GM12874 (cell line): ENCODE measurements at regions not wholly inside any gene's neighbourhood (a gene's known extent, or its start where the extent isn't known, plus 50 kb on each side); places are given as distances from the start of the nearest gene placed in this dataset.

ENCODE experiments used
- TF ChIP-seq, protein P1 (sequence below): IDR thresholded peaks from 2 replicates; pipeline ENCODE4 v1.5.1; 2011; ENCODE audit warnings: low read depth, mild to moderate bottlenecking, control low read depth, low read length, moderate library complexity; ENCODE audit not compliant: insufficient read depth

DNA sequence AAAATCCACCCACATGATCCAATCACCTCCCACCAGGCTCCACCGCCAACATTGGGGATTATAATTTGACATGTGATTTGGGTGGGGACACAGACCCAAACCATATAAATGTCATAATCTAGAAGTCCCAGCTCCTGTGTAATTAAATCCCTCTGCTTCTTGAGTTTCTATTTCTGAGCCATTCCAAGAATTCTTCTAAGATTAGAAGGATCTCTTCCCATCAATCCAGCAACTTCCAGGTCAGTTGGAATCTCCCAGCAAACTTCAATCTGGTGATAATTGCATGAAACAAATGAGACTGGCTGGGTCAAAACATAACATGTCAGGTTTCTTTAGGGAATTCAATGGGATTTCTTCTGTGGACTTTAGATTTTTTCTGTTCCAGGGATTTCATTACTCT, 127.8 kb upstream of the CDH5 start:
- TF ChIP-seq, protein P1, sequence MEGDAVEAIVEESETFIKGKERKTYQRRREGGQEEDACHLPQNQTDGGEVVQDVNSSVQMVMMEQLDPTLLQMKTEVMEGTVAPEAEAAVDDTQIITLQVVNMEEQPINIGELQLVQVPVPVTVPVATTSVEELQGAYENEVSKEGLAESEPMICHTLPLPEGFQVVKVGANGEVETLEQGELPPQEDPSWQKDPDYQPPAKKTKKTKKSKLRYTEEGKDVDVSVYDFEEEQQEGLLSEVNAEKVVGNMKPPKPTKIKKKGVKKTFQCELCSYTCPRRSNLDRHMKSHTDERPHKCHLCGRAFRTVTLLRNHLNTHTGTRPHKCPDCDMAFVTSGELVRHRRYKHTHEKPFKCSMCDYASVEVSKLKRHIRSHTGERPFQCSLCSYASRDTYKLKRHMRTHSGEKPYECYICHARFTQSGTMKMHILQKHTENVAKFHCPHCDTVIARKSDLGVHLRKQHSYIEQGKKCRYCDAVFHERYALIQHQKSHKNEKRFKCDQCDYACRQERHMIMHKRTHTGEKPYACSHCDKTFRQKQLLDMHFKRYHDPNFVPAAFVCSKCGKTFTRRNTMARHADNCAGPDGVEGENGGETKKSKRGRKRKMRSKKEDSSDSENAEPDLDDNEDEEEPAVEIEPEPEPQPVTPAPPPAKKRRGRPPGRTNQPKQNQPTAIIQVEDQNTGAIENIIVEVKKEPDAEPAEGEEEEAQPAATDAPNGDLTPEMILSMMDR = no peak

GRCh38 chr16:66236301-66236700, 130.2 kb upstream of the CDH5 start:
- TF ChIP-seq, protein P1 = no peak

GRCh38 chr16:66231452-66232160, 134.9 kb upstream of the CDH5 start:
- TF ChIP-seq, protein P1 = no peak

DNA sequence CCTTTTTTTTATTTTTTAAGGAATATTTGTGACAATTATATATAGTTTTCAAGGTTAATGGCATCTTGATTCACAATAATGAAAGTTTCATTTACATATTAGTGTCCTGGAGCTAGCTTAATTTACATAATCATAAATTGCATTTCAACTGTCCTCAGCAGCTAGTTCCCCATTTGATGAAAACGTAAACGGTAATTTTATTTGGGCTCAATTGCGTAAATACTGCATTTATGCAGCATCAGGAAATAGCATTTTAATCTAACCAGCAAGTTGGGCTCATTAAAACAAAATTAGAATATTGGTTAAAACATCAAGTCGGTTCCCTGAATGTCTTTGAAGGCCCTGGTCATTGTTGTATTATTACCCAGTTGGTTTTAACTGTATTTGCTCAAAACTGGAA, 136.8 kb upstream of the CDH5 start:
- TF ChIP-seq, protein P1 = no peak

GRCh38 chr16:66228792-66229191, 137.7 kb upstream of the CDH5 start:
- TF ChIP-seq, protein P1 = no peak

- TF ChIP-seq, protein P1 = no peak
Observed at GRCh38 chr16:66227766-66228530, 138.5 kb upstream of the CDH5 start.

DNA sequence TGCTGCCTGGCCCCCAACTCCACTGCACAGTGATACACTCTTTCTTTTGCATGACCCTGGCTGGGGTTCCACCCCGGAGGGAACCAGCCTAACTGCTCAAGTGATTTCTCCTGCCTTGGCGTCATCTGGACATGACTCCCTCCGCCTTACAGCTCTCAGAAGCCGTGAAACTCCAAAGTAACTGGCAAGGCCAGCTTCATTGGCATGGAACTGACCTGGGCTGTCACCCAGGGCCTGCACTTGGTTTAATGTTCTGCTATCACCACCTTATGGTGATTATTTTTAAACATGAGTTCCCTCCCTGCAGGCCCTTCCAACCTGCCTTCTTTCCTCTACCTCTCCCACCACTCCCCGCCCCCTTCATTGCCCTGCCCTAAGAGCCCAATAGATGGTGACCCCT, 139.7 kb upstream of the CDH5 start:
- TF ChIP-seq, protein P1 = no peak
